GM23338 (cell line): ENCODE measurements at regions not wholly inside any gene's neighbourhood (a gene's known extent, or its start where the extent isn't known, plus 50 kb on each side); places are given as distances from the start of the nearest gene placed in this dataset.

Experiments used
- CREB1 ChIP-seq: fragments of 250-450 bp; sonication (Bioruptor Pico); IDR thresholded peaks from 2 replicates; pipeline ENCODE4 v1.5.0; 2020; ENCODE audit warnings: low read depth, mild to moderate bottlenecking, moderate library complexity
- ETS1 ChIP-seq: IDR thresholded peaks from 2 replicates; pipeline ENCODE4 v1.6.1; 2016; ENCODE audit warnings: antibody characterized with exemption
- JUNB ChIP-seq: IDR thresholded peaks from one replicate; pipeline ENCODE4 v1.6.1; 2016; ENCODE audit warnings: antibody characterized with exemption; ENCODE audit not compliant: unreplicated experiment
- NANOG ChIP-seq: IDR thresholded peaks from 2 replicates; pipeline ENCODE4 v1.6.1; 2016; ENCODE audit warnings: antibody characterized with exemption, borderline replicate concordance
- POLR2AphosphoS5 ChIP-seq: IDR thresholded peaks from 2 replicates; pipeline ENCODE4 v1.6.1; 2016; ENCODE audit warnings: antibody characterized with exemption, low read depth
- REST ChIP-seq: IDR thresholded peaks from one replicate; pipeline ENCODE4 v1.6.1; 2018; ENCODE audit warnings: antibody characterized with exemption; ENCODE audit not compliant: unreplicated experiment
- STAT1 ChIP-seq: IDR thresholded peaks from one replicate; pipeline ENCODE4 v1.6.1; 2016; ENCODE audit warnings: antibody characterized with exemption; ENCODE audit not compliant: unreplicated experiment
- ZNF114 ChIP-seq: fragments of 250-450 bp; sonication (Bioruptor Pico); IDR thresholded peaks from 2 replicates; pipeline ENCODE4 v1.5.0; 2020; ENCODE audit warnings: mild to moderate bottlenecking, moderate library complexity
- ZNF462 ChIP-seq: fragments of 250-450 bp; sonication (Bioruptor Pico); IDR thresholded peaks from 2 replicates; pipeline ENCODE4 v1.5.0; 2020; ENCODE audit warnings: mild to moderate bottlenecking, moderate library complexity

GRCh38 chr14:62084020-62084419 lies 321.8 kb downstream of the SNAPC1 start (continued):
- TF ChIP-seq ZNF462 (CRISPR knock-in tag) (no peak), POLR2AphosphoS5 (no peak), ZNF114 (CRISPR knock-in tag) (no peak), NANOG (no peak), STAT1 (no peak), JUNB (no peak), CREB1 (CRISPR knock-in tag) (no peak), REST (no peak), ETS1 (no peak)
